ENCODE measurements at regions not wholly inside any gene's neighbourhood (a gene's known extent, or its start where the extent isn't known, plus 50 kb on each side); places are given as distances from the start of the nearest gene placed in this dataset.
"Not testable (repeated sequence)": the region's sequence is repeated elsewhere in the genome, so short reads cannot be mapped to it uniquely, and the experiment has no call there.

DNA sequence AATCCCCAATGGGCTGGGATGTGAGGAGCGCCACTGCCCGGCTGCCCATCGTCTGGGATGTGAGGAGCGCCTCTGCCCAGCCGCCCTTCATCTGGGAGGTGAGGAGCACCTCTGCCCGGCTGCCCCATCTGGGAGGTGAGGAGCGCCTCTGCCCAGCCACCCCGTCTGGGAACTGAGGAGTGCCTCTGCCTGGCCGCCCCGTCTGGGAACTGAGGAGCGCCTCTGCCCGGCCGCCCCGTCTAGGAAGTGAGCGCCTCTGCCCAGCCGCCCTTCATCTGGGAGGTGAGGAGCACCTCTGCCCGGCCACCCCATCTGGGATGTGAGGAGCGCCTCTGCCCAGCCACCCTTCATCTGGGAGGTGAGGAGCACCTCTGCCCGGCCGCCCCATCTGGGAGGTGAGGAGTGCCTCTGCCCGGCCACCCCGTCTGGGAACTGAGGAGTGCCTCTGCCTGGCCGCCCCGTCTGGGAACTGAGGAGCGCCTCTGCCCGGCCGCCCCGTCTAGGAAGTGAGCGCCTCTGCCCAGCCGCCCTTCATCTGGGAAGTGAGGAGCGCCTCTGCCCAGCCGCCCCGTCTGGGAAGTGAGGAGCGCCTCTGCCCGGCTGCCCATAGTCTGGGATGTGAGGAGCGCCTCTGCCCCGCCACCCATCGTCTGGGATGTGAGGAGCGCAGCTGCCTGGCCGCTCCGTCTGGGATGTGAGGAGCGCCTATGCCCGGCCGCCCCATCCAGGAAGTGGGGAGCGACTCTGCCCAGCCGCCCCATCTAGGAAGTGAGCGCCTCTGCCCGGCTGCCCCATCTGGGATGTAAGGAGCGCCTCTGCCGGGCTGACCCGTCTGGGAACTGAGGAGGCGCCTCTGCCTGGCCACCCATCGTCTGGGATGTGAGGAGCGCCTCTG lies 1085.7 kb downstream of the TYW1 start:
- TF ChIP-seq, protein P1, sequence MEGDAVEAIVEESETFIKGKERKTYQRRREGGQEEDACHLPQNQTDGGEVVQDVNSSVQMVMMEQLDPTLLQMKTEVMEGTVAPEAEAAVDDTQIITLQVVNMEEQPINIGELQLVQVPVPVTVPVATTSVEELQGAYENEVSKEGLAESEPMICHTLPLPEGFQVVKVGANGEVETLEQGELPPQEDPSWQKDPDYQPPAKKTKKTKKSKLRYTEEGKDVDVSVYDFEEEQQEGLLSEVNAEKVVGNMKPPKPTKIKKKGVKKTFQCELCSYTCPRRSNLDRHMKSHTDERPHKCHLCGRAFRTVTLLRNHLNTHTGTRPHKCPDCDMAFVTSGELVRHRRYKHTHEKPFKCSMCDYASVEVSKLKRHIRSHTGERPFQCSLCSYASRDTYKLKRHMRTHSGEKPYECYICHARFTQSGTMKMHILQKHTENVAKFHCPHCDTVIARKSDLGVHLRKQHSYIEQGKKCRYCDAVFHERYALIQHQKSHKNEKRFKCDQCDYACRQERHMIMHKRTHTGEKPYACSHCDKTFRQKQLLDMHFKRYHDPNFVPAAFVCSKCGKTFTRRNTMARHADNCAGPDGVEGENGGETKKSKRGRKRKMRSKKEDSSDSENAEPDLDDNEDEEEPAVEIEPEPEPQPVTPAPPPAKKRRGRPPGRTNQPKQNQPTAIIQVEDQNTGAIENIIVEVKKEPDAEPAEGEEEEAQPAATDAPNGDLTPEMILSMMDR (IDR thresholded peaks at IDR 0.05; ENCODE audit: control extremely low read depth in 1 of 3, insufficient read depth in 1 of 3, low read depth in 1 of 3, low read length in 3 of 3) = not testable (repeated sequence)
- not testable (repeated sequence) for TF ChIP-seq NRF1 (IDR thresholded peaks at IDR 0.05; ENCODE audit: low read depth, low read length); RXRA (IDR thresholded peaks at IDR 0.05; ENCODE audit: insufficient read depth, low read depth, low read length); TCF12 (IDR thresholded peaks at IDR 0.05; ENCODE audit: low read depth, low read length); FOSL1 (IDR thresholded peaks at IDR 0.05; ENCODE audit: insufficient read depth, low read depth, low read length); PHF8 (conservative IDR thresholded peaks at IDR 0.05; ENCODE audit: low read depth, low read length); JUND (IDR thresholded peaks at IDR 0.05; ENCODE audit: low read length); BRCA1 (IDR thresholded peaks at IDR 0.05; ENCODE audit: low read depth, low read length); EP300 (IDR thresholded peaks at IDR 0.05; ENCODE audit: borderline replicate concordance in 1 of 2, low read depth in 2 of 2, low read length in 2 of 2); HDAC6 (IDR thresholded peaks at IDR 0.05; ENCODE audit: low read depth, low read length); YY1 (IDR thresholded peaks at IDR 0.05; ENCODE audit: low read depth, low read length)
- TF ChIP-seq, protein P2, sequence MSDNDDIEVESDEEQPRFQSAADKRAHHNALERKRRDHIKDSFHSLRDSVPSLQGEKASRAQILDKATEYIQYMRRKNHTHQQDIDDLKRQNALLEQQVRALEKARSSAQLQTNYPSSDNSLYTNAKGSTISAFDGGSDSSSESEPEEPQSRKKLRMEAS (IDR thresholded peaks at IDR 0.05) = not testable (repeated sequence)

Data from H1 (cell line).